Activated T-cell treated with anti-CD3 and anti-CD28 coated beads, Interleukin-2, amount 50 U/mL, for 24 hours (primary cell): ENCODE measurements at regions not wholly inside any gene's neighbourhood (a gene's known extent, or its start where the extent isn't known, plus 50 kb on each side); places are given as distances from the start of the nearest gene placed in this dataset.

Experiments used
- DNase-seq: peaks from one replicate; pipeline ENCODE4 v3.0.0-alpha.2; 2020
- H3K27ac Mint-ChIP-seq: 2 replicates; pipeline ENCODE4 v1.8.0; 2020; ENCODE audit warnings: mild to moderate bottlenecking, mixed read lengths
- H3K27me3 Mint-ChIP-seq: 2 replicates; pipeline ENCODE4 v1.8.0; 2020; ENCODE audit warnings: mixed read lengths
- H3K36me3 Mint-ChIP-seq: 2 replicates; pipeline ENCODE4 v1.8.0; 2020; ENCODE audit warnings: low read depth, mixed read lengths
- H3K4me1 Mint-ChIP-seq: 2 replicates; pipeline ENCODE4 v1.8.0; 2020; ENCODE audit warnings: low read depth, mixed read lengths
- H3K4me3 Mint-ChIP-seq: 2 replicates; pipeline ENCODE4 v1.8.0; 2020; ENCODE audit warnings: mild to moderate bottlenecking, moderate library complexity, mixed read lengths
- H3K9me3 Mint-ChIP-seq: 2 replicates; pipeline ENCODE4 v1.8.0; 2020; ENCODE audit warnings: mixed read lengths

DNA sequence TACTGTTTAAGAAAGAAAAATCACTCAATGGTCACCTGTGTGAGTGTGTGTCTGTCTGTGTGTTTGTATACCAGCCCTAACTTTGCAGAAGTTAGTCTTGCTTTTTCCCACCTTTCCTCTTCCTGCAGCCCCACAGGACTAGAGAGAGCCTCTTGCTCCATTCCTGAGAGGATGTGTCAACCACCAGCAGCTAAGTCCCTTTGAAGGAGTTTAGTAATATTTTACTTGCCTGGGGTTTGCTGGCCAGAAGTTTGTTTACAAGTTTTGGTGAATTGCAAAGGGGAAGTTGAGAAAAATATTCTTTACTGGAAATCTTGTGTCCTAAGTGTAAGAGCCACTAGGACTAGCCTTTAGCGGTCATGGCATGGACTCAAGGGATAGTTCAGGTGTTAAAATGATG lies 316.2 kb downstream of the BRINP1 start:
- H3K4me1 Mint-ChIP-seq: no peaks in the 10 kb centered on the region

GRCh38 chr9:119060629-119061385 lies 308.4 kb downstream of the BRINP1 start:
- H3K9me3 Mint-ChIP-seq: peaks cover 7% of the 10 kb centered on the region
- no peak for DNase-seq
- no peaks in the 10 kb centered on the region for H3K4me1 Mint-ChIP-seq
- no peak overlapping the region for H3K4me3 Mint-ChIP-seq
- no peaks in the 10 kb centered on the region for H3K36me3 Mint-ChIP-seq
- H3K27ac Mint-ChIP-seq: no peak overlapping the region
- H3K27me3 Mint-ChIP-seq: no peaks in the 10 kb centered on the region

More for the DNA sequence above, 316.2 kb downstream of the BRINP1 start:
- peaks cover 2% of the 10 kb centered on the region for H3K9me3 Mint-ChIP-seq
- H3K27me3 Mint-ChIP-seq: no peaks in the 10 kb centered on the region
- H3K36me3 Mint-ChIP-seq: no peaks in the 10 kb centered on the region
- DNase-seq: no peak
- H3K27ac Mint-ChIP-seq: no peak overlapping the region
- H3K4me3 Mint-ChIP-seq: no peak overlapping the region

DNA sequence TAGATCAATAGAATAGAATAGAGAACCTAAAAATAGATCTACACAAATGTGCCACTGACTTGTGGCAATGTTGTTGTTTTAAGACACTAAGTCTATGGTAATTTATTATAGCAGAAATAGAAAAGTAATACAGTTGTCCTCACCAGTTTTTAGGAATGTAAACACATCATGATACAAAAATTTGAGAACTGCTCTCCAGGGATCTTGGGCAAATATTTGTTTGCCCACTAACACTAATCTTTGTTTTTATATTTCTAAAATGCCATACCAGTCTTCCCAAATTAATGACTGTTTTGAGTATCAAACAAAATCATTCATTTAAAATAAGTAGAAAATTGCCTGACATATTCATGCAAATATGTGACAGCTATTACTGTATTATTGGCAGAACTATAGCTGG lies 297.6 kb downstream of the BRINP1 start:
- peaks cover 8% of the 10 kb centered on the region for H3K9me3 Mint-ChIP-seq
- DNase-seq: no peak
- no peak overlapping the region for H3K4me3 Mint-ChIP-seq
- no peaks in the 10 kb centered on the region for H3K4me1 Mint-ChIP-seq
- H3K36me3 Mint-ChIP-seq: no peaks in the 10 kb centered on the region
- H3K27ac Mint-ChIP-seq: no peak overlapping the region
- H3K27me3 Mint-ChIP-seq: no peaks in the 10 kb centered on the region

DNA sequence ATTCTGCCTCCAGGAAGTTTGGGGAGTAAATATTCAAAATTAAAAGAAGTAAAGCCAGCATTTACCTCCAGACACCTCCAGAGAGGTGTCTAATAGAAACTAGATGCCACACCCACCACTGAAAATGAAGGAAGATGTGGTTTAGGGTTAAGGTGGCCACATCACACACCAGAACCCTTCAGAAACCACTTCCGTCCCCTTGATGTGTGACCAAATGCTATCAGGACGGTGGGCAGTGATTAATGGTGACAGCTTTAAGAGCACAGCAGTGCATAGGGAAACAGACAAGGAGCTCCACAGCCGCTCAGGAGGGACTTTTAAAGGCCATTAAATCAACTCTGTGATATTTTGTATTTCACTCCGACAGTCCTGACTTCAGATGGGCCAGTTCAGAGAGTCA lies 295.2 kb downstream of the BRINP1 start:
- Mint-ChIP-seq H3K9me3 (peaks cover 6% of the 10 kb centered on the region), H3K4me3 (no peak overlapping the region), H3K4me1 (no peaks in the 10 kb centered on the region), H3K27ac (no peak overlapping the region), H3K27me3 (no peaks in the 10 kb centered on the region), H3K36me3 (no peaks in the 10 kb centered on the region)
- no peak for DNase-seq

DNA sequence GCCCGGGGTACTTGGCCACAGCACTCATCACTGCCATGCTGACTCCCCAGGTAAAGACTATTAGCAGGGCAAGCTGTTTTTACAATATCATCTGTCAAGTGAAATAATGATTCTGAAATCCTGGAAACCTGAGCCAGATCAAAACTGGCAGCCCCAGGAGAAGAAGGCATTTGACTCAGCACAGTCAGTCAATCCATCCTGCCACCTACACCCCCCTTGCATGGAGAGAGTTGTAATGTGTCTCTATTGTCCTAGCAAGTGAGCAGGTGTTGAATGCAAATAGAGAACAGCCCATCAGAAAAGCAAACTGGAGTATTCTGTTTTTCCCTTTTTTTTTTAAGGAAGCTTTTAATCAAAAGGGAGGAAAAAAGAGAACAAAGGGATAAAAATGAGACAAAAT lies 291.2 kb downstream of the BRINP1 start:
- H3K36me3 Mint-ChIP-seq: no peaks in the 10 kb centered on the region
- no peaks in the 10 kb centered on the region for H3K27me3 Mint-ChIP-seq
- H3K27ac Mint-ChIP-seq: no peak overlapping the region
- peaks cover 6% of the 10 kb centered on the region for H3K9me3 Mint-ChIP-seq
- no peak for DNase-seq
- no peak overlapping the region for H3K4me3 Mint-ChIP-seq
- no peaks in the 10 kb centered on the region for H3K4me1 Mint-ChIP-seq

DNA sequence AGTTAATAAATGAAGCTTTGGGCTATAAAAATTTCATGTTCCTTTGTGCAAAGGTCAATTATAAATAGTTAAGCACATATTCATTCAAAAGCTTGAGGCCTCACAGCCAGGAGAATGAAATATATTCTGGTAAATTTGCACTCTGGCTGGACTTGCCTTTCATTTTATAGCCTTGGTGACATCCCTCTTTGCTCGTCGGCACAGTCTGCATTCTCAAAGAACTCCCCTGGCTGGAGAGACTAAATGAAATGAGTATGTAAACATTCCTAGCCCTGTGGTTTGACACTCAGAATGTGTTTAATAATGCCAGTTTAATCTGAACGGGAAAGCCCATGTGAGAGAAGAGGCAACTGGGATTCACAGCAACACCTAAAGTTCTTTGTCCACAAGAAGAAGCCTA lies 285.6 kb downstream of the BRINP1 start:
- Mint-ChIP-seq H3K27ac (no peak overlapping the region), H3K4me1 (no peaks in the 10 kb centered on the region), H3K4me3 (no peak overlapping the region), H3K27me3 (no peaks in the 10 kb centered on the region), H3K36me3 (no peaks in the 10 kb centered on the region), H3K9me3 (peaks cover 10% of the 10 kb centered on the region)
- DNase-seq: no peak

GRCh38 chr9:119086590-119086989 lies 282.6 kb downstream of the BRINP1 start:
- Mint-ChIP-seq H3K36me3 (no peaks in the 10 kb centered on the region), H3K27ac (no peak overlapping the region), H3K4me1 (no peaks in the 10 kb centered on the region), H3K9me3 (peaks cover 7% of the 10 kb centered on the region), H3K4me3 (no peak overlapping the region), H3K27me3 (no peaks in the 10 kb centered on the region)
- DNase-seq: no peak

- Mint-ChIP-seq H3K27me3 (no peaks in the 10 kb centered on the region), H3K36me3 (no peaks in the 10 kb centered on the region), H3K4me1 (no peaks in the 10 kb centered on the region), H3K9me3 (peaks cover 7% of the 10 kb centered on the region), H3K27ac (no peak overlapping the region), H3K4me3 (no peak overlapping the region)
- DNase-seq: no peak
Observed at GRCh38 chr9:119088002-119088547, 281.2 kb downstream of the BRINP1 start.

DNA sequence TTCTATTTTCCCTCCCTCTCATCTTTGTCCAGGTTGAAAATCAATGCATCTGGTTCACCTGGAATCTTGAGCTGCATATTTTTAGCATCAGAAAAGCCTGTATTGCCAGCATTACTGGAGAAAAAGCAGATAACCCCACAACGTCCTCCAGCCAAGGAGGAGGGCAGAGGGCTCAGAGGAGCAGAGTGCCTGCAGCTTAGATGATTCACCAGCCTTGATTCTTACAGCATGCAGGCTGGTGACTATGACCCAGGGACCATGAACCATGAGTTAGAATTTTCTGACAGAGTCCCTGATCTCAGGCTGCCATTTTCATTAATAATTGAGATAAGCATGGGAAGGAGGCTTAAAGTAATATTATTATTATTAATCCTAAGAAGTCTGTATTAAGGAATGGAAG lies 278.2 kb downstream of the BRINP1 start:
- Mint-ChIP-seq H3K4me1 (no peaks in the 10 kb centered on the region), H3K4me3 (no peak overlapping the region), H3K27ac (no peak overlapping the region), H3K27me3 (no peaks in the 10 kb centered on the region), H3K9me3 (no peaks in the 10 kb centered on the region), H3K36me3 (no peaks in the 10 kb centered on the region)
- DNase-seq: no peak

- no peaks in the 10 kb centered on the region for H3K27me3 Mint-ChIP-seq
- H3K4me3 Mint-ChIP-seq: no peak overlapping the region
- no peaks in the 10 kb centered on the region for H3K4me1 Mint-ChIP-seq
- no peak overlapping the region for H3K27ac Mint-ChIP-seq
- no peaks in the 10 kb centered on the region for H3K36me3 Mint-ChIP-seq
- no peak for DNase-seq
- H3K9me3 Mint-ChIP-seq: no peaks in the 10 kb centered on the region
Observed at GRCh38 chr9:119092125-119092524, 277.1 kb downstream of the BRINP1 start.

DNA sequence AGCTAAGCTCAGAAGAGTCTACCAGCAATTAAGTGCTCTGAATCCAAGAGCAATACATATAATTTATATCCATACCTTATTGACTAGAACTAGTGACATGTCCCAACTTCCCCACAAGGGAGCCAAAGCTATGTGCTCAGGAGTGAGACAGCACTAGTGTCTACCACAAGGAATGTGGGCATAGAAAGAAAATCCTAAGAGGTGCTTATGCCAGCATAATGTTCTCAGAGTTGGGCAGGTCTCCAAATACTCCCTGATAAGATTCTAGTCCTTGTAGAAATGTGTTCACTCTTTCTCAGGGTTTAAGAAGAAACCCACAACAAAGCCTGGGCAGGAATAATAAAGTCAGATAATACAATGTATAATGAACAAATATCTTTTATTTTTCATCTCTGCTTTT lies 275.1 kb downstream of the BRINP1 start:
- no peak for DNase-seq
- Mint-ChIP-seq H3K36me3 (no peaks in the 10 kb centered on the region), H3K9me3 (peaks cover 3% of the 10 kb centered on the region), H3K27ac (no peak overlapping the region), H3K4me1 (no peaks in the 10 kb centered on the region), H3K4me3 (no peak overlapping the region), H3K27me3 (no peaks in the 10 kb centered on the region)

DNA sequence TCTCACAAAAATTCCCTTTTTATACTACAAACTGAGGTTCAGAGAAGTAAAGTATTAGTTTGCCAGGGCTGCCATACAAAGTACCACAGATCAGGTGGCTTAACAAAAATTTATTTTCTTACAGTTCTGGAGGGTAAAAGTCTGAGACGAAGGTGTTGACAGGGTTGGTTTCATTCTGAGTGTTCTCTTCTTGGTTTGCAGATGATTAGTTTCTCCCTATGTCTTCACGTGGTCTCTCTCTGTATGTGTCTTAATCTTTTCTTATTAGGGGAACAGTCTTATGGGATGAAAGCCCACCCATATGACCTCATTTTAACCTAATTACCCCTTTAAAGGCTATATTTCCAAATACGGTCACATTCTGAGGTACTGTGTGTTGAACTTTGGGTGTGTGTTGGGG lies 274.2 kb downstream of the BRINP1 start:
- Mint-ChIP-seq H3K36me3 (no peaks in the 10 kb centered on the region), H3K4me3 (no peak overlapping the region), H3K27me3 (no peaks in the 10 kb centered on the region), H3K4me1 (no peaks in the 10 kb centered on the region), H3K27ac (no peak overlapping the region), H3K9me3 (peaks cover 3% of the 10 kb centered on the region)
- no peak for DNase-seq

DNA sequence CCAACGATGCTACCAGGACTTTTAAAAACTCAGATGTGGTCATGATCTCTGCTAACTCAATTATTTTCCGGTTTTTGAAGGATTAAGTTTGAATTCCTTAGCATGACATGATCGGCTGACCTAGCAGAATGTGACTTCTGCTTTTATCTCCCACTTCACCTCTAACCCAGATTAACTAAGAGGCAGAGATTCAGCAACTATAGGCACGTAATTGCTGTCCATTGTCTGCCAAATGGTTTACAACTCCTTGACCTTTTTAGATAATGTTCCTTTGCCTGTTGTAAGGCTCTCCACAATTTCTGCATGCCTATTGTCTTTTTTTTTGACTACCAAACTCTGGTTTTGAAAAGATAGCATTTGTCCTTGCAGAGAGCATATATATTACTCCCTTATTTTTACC lies 268.2 kb downstream of the BRINP1 start:
- Mint-ChIP-seq H3K4me3 (no peak overlapping the region), H3K27me3 (no peaks in the 10 kb centered on the region), H3K4me1 (no peaks in the 10 kb centered on the region), H3K27ac (no peak overlapping the region), H3K9me3 (peaks cover 5% of the 10 kb centered on the region), H3K36me3 (no peaks in the 10 kb centered on the region)
- no peak for DNase-seq

GRCh38 chr9:119114681-119115080 lies 254.6 kb downstream of the BRINP1 start:
- Mint-ChIP-seq H3K27ac (no peak overlapping the region), H3K4me3 (no peak overlapping the region), H3K27me3 (no peaks in the 10 kb centered on the region), H3K9me3 (peaks cover 2% of the 10 kb centered on the region), H3K36me3 (no peaks in the 10 kb centered on the region), H3K4me1 (no peaks in the 10 kb centered on the region)
- no peak for DNase-seq
